GM18861 (cell line): ENCODE measurements at regions not wholly inside any gene's neighbourhood (a gene's known extent, or its start where the extent isn't known, plus 50 kb on each side); places are given as distances from the start of the nearest gene placed in this dataset.

ENCODE experiments used
- ATAC-seq: cut with Tn5 transposase; IDR thresholded peaks from one replicate; pipeline ENCODE4 v1.9.1; 2021; ENCODE audit not compliant: unreplicated experiment

DNA sequence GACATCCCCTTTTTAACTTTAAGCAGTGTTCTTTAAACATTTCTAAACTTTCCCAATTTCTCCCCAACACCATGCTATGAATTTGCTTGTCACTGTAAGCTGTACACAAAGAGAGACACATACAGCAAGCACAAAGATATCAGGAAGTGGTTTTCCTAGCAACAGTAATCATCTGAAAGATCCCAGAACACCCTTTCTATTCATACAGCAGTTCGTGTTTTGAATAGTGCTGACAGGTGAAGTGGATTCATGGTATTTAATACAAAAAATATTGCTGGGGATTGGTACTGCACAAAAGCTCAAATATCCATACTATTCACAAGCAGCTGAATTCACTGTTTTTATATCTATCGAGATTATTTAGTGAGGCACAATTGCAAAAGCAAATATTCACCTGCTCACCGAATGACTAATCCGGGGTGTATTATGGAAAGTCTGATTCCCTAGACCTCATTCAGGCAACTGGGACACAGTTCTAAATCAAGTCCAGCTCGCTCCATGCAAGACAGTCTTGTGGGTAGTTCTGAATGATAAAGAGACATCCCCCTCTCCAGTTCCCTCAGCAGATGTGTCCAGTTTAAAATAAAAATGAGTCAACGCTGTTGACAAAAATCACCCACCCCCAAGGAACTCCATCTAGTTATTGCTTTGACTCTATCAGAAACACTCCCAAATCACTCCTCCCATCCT lies 107.1 kb upstream of the TSHZ2 start:
- no peak for ATAC-seq

DNA sequence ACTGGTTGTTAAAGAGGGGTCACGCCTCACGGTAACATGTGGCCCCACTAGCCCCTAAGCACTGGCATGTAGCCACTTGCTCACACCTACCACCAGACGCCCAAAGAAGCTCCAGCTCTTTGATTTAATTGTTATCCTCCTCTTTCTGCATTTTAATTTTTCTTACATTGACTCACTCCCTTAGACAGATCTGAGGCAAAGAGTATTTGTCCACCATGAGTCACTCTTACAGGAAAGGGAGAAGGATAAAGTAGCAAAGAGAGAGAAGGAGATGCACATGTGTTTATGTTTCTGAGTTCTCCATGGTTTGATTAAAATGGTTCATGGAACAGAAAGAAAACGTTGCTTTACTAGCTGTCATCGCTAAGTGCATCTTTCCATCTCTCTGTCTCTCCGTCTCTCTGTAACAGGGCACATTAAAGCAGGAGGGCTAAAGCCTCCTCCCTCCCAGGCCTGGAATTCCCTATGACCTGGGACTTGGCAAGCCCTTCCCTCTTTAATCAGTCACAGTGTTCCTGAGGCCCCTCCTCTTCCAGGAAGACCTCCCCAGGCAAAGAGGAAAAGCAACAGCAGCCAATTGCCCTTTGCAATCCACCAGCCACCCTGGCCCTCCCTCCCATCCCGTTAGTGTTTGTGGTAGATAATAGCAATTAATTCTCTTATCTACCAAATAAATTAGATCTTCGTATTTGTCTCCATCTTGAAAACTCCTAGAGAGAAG lies 112.8 kb upstream of the TSHZ2 start:
- no peak for ATAC-seq

DNA sequence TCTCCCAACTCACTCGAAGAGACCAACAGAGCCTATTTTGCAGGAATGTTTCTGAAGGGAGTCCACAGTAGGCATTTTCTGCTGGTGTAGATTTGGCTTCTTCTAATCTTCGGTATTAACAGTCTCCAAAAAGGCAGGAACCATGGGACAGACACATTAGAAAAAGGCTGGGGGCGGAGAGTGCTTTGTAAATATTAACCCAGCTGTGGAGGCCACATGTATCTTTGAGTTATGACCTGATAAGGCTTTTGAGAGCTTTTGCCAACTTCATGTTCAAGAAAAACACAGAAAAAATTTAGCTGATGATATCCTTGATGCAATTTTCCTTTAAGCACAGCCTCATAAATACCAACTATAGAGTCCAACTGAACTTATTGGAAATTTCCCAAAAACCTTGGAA lies 119.4 kb upstream of the TSHZ2 start:
- ATAC-seq, result no peak

DNA sequence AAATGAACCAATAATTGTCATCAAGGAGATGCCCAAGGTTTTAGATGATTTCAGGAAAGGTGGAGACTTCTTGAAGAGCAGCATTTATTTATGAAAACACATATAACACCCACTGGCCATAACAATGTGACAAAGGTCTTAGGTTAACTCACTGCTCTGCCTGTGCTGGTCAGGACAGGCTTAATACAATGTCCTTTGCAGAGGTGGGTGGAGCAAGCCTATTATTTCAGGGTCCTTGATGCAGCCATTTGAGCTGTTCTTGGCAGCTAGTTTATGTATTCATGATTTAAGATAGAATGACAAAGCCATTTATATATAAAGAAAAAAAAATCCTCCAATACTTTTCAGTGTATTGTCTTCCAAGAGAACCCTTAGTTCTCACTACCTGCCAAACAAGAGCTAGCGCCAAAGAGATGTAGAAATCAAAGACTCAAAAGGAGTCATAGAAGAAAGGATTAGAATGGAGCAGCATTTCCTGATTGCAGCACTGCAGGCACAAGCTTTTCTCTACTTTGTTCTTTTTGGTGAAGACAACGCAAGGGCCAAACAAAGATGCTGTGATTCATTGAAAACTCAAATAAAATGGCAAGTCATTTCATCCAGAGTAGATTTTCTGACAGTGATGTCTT lies 124.3 kb upstream of the TSHZ2 start:
- ATAC-seq, result no peak

DNA sequence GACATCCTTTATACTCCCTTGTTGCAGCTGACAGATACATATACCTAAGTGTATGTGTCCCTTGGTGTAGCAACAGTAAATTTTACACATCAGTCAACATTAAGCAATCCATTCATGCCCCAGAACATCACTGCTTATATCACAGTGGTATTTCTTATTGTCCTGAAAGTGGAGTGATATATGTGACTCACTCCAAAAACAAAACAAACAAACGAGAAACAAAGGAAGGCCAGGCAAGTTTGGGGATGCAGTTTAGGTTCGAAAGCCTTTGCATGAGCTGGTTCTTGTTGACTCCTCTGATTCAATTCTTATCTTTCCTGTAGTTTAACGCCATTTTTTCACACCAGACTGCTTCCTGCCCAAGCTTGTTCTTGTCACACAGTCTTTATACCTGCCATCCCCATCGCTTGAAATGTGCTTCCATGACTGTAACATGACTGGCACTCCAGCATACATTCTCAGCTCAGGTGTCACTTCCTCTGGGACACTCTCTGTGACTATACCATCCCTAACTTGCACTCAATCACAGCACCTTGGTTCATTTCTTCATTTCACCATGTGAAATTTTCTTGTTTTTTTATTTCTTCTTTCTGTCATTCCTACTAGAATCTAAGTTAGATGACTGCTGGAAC lies 125.0 kb upstream of the TSHZ2 start:
- no peak for ATAC-seq

DNA sequence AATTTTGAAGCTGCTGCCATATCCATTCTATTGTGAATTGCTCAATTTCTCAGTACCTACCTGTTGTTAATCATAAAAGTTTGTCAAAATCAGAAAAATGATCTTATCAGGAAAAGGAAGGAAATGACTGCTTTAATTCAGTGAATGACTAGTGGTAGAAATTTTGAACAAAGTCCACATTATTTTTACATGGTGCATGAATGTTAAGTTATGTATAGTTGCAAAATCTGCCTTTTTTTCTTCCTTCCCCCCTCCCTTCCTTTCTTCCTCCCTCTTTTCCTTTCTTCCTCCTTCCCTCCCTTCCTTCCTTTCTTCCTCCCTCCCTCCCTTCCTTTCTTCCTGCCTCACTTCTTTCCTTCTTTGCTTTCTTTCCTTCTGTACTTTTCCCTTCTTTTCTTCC lies 127.1 kb upstream of the TSHZ2 start:
- ATAC-seq, result no peak

DNA sequence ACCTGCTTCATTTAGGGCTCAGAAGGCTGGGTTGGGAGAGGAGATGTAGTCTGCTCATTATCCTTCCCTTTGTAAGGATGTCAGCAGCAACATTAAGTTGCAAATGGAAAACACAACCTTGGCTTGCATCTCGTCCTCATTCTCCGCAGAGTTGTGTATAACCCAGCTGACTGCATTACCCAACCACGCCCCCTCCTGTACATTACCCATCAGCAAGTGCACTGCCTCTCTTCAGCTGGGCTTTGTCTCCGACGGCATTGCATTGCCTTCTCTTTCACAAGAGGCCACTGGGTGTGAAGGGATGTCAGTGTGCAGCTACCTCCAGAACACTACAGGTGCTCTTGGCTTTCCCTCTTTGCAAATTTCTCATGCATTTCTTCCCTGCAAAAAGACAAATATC lies 128.7 kb upstream of the TSHZ2 start:
- ATAC-seq, result no peak

DNA sequence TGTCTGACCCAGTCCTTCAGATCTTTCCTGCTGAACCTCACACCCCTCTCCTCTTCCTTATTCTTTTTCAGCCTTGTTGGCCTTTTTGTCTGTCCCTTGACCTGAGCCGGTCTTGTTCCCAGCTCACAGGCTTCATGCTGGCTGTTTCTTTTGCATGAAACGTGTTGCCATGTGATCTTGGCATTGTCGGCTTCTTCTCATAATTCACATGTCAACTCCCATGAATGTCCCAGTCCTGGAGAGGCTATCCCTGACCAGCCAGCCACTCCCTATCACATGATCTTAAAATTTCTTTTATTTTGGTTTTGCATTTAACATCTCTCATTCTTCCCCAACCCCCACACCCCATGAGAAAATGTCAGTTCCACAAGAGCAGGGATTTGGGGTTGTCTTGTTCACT lies 131.2 kb upstream of the TSHZ2 start:
- ATAC-seq, result no peak

DNA sequence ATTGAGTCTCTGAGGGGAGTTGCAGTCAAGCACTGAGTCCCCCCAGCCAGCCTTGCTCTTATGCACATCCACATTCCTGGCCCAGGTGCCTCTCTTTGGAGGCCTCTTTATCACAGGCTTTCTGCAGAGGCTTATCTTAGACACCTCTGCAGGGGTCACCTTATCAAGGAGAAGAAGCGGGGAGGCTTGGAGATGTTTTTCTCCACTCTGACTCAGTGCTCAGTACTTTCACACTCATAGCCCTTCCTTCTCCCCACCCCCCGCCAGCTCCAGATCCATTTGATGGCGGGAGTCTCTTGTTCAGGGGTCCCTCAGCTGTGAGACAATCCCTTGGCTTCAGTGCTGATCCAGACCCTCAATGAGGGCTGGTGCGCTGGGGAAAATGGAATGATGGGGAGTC lies 132.1 kb upstream of the TSHZ2 start:
- ATAC-seq, result no peak

DNA sequence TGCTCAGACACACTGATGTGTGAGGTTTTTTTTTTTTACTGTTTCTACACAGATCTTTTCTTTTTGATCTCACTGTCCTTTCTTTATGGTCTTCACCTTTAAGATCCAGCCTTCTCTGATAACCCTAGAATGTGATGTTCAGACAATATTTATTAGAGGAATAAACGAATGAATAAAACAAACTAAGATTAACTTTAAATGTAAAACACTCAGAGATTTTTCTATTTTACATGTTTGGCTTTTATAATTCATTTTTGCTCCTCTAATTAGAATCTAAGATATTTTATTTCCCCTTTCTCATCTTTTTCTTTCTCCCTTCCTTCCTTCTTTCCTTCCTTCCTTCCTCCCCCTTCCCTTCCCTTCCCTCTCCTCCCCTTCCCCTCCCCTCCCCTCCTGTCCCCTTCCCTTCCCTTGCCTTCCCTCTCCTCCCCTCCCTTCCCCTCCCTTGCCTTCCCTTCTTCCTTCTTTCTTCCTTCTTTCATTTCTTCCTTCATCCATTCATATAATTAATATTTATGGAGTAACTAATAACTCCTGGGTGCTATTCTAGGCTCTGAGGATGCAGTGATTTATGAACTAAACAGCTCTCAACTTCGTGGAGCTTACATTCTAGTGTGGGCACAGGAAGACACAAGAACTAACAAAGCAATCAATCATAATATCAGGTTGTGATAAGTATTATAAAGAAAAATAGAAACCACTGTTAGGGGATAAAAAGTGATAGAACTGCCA lies 133.5 kb upstream of the TSHZ2 start:
- no peak for ATAC-seq

DNA sequence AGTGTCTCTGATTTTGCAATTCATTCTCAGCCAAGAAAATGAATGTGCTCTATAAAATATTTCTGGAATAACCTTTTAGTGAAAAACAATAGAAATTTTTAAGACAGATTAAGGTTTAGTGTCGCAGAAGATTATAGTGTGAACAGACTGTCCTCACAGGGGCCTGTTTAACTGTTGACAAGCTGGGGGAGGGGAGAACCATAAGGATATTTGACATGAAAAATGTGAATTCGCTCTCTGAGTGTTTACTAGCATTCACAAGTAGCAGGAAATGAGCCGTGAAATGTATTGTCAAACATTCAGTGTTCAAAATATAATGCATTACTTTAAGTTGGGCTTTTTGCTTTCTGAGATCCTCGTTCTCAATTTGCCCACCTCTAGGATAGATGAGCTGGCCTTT lies 134.8 kb upstream of the TSHZ2 start:
- no peak for ATAC-seq

DNA sequence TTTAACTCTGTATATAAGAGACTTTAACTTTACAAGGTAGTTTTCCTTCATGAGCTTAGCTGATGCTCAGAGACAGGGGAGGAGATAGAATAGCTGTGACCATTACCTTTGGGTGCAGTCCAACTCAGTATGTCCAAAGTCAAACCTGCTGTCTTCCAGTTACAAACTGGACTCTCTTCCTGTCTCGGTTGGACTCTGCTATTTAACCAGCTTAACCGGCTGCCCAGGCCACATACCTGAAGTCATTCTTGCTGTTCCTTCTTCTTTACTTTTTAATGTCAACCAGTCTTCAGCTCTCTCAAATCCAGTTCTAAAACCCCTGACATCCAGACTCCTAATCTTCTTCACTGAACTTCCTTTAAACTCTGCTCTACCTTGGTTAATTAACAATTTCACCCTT lies 138.3 kb upstream of the TSHZ2 start:
- no peak for ATAC-seq

DNA sequence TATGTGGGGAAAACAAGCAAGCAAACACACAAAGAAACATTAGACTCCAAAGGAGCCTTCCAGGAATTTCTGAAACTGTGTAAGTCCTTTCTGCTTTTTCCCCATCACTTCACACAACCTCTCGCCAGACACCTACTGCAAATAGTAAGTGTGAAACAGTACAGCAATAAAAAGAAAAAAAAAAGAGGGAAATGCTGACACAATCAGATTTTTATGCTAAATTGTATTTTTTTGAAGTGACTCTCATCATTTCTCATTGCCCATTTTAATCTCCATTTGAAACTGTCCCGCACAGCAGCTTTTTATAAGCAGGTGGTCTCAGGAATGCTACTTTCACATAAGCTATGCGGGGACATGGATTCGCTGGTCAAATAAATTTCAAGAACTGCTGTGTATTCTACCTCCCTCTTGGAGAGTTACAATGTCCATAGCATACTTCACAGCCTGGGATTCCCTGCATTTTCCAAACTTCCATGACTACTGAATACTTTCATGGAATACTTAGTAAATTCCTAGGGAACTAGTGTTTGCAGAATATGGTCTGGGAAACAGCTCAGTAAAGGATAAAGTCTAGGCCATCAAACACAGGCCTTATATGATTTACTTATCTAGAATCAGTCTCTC lies 139.9 kb upstream of the TSHZ2 start:
- ATAC-seq, result no peak

DNA sequence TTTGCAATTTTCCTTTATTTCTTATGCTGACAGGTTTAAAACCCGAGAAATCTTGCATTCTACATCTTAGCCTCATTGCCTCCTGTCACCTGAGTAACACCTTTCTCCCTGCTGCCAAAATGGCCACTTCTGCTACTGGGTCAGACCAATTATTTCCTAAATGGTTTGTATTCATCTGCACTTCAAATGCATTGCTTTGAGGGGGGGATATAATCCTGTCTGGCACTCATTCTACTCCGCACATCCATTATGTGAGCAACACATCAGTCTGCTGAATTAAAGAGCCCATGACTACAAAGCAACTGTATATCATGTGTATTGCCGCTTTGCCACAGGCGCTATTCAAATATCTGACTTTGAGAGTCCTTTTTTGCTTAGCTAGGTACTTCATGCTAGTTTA lies 141.6 kb upstream of the TSHZ2 start:
- ATAC-seq, result no peak

DNA sequence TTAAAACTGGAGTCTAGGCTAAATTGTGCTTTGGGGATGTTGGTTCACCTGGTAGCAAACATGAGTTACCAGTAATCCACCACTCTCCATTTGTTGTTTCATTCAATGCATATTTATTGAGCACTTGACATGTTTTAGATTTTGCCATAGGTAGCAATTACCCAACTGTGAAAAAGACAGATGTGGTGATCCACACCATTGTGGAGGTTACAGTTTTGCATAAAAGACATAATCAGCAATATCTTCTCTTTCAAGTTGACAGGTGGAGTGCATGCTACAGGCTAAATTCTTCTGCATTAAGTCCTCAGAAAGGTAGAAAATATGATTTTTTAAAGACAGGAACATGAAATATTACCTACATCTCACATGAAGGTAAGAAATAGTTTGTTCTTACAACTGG lies 143.0 kb upstream of the TSHZ2 start:
- no peak for ATAC-seq

DNA sequence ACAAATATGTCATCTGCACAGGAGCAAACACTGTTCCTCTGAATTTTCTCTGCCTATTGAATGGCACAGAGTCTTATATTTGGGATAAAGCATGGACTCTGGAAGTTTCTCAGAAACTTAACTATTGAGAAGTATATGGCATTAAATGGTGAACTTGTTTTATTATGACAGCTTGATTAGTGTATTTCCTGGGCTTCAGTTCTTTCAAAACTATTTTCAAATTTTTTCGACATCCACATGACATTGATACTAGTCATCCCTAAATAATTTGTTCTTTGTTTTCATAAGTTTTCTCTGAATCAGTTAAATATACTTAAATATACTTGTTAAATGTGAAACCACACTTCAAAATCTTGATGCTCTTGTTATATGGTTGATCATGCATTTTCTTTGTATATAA lies 144.0 kb upstream of the TSHZ2 start:
- ATAC-seq, result no peak

DNA sequence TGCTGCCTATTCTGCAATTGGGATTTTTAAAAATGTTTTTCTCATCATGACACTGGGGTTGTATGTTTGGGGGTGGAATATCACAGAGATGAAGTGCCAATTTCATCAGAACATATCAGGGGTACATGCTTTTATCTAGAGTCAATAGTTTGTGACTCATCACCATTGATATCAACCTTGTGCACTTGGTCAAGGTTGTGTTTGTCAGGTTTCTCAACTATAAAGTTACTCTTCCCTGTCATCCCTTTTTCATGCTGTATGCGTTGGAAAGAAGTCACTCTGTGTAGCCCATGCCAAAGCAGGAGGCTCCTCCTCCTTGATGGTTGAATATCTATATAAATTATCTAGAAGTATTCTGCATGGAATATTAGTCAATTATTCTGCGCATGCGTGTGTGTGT lies 145.4 kb upstream of the TSHZ2 start:
- ATAC-seq, result no peak

DNA sequence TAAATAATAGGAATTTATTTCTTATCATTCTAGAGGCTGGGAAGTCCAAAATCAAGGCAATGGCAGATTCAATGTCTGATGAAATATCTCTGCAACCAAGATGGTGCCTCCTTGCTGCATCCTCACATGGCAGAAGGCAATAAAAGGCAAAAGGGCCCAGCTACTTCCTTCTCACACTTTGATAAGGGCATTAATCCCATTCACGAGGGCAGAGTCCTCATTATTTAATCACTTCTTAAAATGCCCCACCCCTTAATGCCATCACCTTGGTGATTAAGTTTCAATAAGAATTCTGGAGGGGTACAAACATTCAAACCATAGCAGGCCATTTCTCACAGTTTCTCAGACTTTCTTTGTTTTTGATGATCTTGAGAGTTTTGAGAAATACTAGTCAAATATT lies 145.8 kb upstream of the TSHZ2 start:
- ATAC-seq, result no peak

DNA sequence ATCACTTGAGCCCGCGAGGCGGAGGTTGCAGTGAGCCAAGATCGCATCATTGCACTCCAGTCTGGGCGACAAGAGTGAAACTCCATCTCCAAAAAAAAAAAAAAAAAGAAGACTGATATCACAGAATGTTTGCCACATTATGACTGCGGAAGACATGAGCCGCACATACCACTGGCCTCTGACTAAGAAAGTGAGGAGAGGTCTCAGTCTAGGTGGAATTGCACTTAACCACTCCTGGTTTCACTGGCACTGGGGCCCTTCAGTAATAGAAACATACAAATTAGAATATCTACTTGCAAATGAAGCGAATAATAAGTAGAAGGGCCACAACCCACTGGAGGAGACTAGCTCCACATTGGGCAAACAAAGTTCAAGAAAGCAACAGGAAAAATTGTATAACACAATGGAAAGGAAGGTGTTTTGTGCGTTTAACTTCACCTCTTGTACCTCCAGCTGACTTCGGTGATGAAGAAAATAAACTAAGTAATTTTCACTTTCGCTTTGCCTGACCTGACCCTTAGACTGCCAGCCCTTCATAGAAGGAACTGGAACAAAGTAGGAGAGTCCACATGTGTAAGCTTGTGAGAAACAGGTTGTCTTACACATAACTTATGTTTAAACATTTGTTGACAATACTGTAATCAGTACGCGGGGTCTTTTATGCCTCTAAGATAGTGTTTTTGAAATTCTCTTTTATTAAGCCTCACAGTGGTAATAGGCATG lies 147.5 kb upstream of the TSHZ2 start:
- no peak for ATAC-seq

DNA sequence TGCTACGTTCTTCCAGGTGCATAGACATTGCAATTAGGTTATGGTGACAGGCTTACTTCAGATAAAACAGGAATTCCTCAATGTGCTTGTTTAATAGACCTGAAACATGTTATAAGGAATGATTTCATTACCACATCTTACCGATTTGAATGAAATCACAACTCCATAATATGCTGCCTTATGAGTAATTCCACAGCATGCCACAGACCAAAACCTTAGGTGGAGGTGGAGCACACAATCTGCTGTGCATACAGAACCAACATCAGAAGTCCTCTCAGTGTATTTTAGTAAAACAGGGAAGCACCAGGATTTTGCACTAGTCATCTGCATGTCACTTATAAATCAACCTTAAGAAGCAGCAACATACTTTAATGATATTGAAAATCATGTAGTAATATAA lies 148.9 kb upstream of the TSHZ2 start:
- no peak for ATAC-seq
